Hematopoietic multipotent progenitor cell treated with erythropoietin and hydrocortisone succinate and interleukin-3 and kit ligand, for 8 days (in vitro differentiated cells): ENCODE measurements at regions not wholly inside any gene's neighbourhood (a gene's known extent, or its start where the extent isn't known, plus 50 kb on each side); places are given as distances from the start of the nearest gene placed in this dataset.
A peak's percentile ranks its signal among the peaks of the same experiment; 100 is the strongest.

Source experiments
- DNase-seq: peaks from one replicate; pipeline ENCODE4 v3.0.0-alpha.2; 2015

GRCh38 chr6:8589941-8590729 lies 154.8 kb upstream of the SLC35B3 start:
- no peak for DNase-seq

- no peak for DNase-seq
These were observed 152.8 kb upstream of the SLC35B3 start for GRCh38 chr6:8588176-8588575.

- DNase-seq, result no peak
These were observed 147.9 kb upstream of the SLC35B3 start for GRCh38 chr6:8583291-8583690.

- no peak for DNase-seq
These were observed 144.0 kb upstream of the SLC35B3 start for GRCh38 chr6:8579372-8579771.

DNA sequence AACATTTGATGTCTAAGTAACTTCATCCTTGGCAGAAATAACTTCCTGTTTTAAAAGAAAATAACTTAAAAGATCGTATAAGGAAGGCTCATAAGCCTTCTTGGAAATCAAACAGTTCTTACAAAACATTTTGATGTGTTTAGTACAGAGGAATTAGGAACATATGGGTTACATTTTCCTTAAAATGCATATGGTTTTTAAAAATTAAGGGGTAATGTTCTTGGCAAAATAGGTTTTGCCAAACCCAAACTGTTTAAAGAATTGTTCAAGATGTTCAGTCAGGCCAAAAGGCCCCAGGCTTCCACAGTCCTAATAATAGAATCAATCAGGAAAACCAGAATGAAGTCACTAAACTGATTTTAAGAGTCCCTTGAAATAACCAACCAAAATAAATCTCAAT lies 142.7 kb upstream of the SLC35B3 start:
- no peak for DNase-seq

- no peak for DNase-seq
These were observed 139.6 kb upstream of the SLC35B3 start for GRCh38 chr6:8574749-8575468.

DNA sequence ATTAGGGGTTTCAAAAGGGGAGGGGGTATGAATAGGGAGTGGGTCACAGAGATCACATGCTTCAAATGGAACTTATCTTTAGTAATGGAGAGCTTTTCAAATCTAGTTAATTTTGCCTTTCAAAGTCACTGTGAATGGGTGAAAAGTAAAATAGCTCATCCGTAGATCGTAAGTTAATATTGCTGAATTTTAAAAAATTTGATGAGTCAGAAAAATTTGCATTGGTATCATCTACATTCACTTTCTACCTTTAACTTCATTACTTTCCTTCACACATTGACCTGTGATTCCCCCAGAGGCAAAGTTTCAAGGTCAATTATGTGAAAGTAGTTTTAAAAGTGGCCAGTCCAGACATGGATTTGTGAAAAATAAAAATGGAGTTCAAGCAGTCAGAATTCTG lies 139.0 kb upstream of the SLC35B3 start:
- DNase-seq, result no peak

DNA sequence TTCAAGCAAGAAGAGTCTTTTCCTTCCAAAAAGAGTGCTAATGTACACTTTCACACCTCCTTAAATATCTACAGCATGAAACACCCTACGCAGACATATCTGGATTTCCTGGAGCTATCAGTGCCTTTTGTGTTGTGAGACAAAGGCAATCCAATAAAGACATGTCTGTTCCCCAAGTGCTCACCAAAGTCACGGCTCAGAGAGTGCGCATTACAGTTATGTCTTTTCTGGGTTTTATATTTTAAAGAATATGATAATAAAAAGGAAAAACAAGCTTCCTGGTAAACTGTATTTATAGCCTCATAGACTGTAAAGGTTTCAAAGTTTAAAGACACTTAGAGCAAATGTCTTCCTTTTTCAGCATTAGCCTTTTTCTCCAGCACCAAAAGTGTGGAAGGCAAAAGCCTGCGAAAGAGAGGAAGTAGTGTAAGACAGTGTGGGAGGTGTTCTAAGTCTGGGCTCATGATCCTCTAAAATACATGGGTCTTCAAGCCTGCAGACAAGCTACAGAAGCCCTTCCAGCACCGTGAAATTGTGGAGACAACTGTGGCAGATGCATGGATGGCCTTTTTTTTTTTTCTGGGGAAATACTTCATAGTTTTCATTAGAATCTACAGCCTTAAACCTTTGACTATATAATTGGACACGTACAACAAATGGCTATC lies 135.0 kb upstream of the SLC35B3 start:
- no peak for DNase-seq

GRCh38 chr6:8562125-8562524 lies 126.8 kb upstream of the SLC35B3 start:
- DNase-seq, result no peak

- no peak for DNase-seq
These were observed 123.6 kb upstream of the SLC35B3 start for GRCh38 chr6:8558953-8559352.

DNA sequence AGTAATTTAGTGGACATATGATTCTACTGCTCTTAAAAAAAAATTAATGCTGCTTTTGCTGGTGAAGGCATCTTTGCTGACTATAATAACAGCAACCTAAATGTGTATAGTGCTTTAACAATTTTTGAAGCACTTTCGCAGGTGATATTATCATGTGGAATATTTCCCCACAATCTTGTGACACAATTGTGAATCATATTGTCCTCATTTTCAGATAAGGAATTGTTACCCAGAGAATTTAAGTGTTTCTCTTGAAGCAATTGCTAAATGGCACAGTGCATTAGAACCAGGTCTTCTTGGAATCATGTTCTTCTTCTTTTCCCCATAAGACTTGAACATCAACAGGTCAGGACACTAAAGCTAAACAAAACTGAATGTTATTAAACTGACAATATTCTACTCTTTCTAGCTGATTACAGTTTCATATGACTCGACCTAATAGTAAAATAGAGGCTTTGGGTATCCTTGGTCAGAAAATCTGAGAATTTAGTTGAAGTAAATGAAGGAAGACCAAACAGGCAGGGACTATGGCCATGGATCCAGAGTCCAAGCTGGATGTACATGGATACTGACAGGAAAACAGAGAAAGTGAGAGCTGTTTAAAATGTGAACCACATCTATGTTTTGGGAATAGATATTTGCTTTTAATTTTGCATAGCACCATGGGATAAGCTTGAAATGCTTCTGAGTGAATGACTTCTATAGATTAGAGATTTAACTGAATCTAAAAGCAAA lies 121.8 kb upstream of the SLC35B3 start:
- DNase-seq, result no peak

DNA sequence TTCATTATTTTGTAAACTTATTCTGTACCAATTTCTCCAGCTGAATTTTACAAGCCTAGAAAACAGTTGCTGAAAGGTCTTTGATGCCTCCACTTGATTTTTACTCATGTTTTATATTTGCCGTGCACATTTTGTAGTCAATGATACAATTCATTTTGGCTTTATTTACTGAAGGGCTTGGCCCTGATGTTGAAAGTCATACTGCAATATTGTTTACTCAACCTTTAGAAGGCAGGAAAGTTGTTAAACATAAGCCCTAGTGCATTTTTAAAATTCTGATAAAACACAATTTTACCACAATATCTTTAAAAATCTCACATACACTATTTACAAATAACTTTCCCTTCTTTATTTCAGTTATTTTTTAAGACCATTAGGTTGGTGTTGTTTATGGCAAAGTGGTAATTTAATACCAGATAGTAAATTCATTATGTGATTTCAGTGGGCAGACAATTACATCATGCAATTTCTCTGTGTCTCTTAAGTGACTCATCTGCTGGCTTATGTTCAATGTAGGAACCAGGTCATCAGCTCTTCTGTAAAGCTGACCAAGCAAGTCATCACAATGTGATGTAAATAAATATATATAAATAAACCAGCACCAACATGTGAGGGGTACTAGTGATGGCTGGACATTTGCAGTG lies 121.1 kb upstream of the SLC35B3 start:
- no peak for DNase-seq

DNA sequence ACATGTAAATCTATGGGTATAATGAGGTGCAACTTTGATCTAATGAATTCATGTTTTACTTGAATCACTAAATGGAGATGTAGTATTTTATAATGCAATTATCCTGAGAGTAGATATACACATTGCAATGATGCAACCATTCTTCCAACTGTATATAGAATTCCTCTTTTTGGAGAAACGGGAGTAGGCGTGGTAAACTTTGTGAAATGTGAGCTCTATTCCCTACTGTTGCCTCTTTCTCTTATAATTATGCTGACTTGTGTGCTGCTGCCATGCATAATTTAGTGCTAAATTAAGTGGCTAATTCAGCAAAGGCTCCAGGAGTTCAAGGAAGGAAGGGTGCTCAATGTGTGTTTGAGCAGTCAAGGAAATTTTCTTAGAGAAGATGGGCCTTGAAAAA lies 116.6 kb upstream of the SLC35B3 start:
- DNase-seq, result no peak

- no peak for DNase-seq
These were observed 116.0 kb upstream of the SLC35B3 start for GRCh38 chr6:8551386-8551785.

GRCh38 chr6:8549074-8549790 lies 113.9 kb upstream of the SLC35B3 start:
- DNase-seq, result no peak

DNA sequence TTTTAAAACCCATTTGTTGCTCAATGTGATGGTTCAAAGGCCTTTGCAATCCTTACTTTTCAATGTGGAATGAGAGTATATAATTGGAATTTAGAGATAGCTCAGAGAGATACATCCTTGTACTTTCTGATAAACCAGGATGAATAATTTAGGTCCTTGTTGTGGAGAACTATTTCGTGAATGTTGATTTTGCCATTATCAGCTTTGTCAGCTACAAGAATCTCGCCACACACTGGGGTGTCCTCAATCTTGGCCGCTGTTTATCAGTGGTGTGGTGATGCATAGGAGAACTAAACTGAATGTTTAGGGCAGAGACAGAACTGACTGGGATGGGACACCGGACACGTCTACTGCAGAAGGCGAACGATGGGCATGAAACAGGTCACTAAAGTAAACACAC lies 111.2 kb upstream of the SLC35B3 start:
- DNase-seq, result no peak

DNA sequence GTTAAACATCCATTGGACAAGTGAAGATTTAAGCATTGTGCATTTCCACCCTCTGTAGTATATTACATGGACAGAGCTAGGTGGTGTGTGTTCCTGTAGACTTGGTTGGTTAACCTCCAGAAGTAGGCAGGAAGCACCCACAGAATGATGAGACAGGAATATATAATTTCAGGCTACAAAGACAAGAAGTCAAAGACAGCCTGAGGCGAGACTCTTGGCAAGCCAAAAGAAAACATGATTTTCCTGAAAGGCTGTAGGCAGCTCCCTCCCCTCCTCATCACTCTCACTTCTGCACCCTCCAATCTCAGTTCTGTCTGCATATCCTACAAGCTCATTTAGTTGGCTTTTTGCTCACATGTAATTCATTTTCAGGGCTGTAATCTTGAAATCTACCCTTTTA lies 110.0 kb upstream of the SLC35B3 start:
- no peak for DNase-seq

- no peak for DNase-seq
These were observed 108.4 kb upstream of the SLC35B3 start for GRCh38 chr6:8543714-8544113.

DNA sequence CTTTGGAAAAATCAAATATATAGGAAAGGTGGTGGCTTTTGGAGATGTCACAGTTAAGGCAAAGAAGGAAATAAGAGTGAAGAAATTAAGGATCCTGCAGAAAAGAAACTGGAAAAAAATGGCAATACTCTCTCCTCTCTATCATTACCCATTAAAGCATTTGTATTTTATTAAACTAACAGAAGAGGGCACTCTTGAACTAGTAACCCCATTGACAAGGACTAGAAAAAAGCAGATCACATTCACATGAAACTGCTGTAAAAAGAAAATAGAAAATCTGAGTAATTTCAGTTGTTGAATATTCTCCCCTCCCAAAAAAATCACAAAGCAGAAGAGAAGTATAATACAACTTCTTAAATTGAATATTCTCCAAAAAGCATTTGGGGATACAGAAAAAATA lies 104.1 kb upstream of the SLC35B3 start:
- DNase-seq, result peak; percentile 5

DNA sequence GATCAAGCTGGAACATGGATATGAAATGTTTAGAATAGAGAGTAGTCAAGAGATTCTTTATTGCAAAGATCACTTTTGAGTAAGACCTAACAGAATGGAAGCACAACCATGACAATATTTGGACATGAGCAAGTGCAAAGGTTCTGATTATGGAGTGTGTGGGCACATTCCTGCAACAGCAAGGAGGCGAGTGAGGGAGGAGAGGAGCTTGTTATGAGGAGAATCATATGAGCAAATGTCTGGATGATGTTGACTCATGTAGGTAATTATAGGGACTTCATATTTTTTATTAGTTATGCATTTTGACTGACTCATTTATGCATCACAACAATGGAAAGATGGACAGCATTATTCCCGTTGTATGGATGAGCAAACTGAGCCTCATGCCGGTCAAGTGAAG lies 100.8 kb upstream of the SLC35B3 start:
- no peak for DNase-seq

- no peak for DNase-seq
These were observed 100.2 kb upstream of the SLC35B3 start for GRCh38 chr6:8535519-8535918.

GRCh38 chr6:8530785-8531435 lies 95.6 kb upstream of the SLC35B3 start:
- no peak for DNase-seq
